H9 (cell line): ENCODE measurements at regions not wholly inside any gene's neighbourhood (a gene's known extent, or its start where the extent isn't known, plus 50 kb on each side); places are given as distances from the start of the nearest gene placed in this dataset.

ENCODE experiments used
- DNase-seq: peaks from one replicate; pipeline ENCODE4 v3.0.0-alpha.2; 2017
- H2AFZ ChIP-seq: one replicate; pipeline ENCODE4 v1.6.1; 2013; ENCODE audit warnings: mild to moderate bottlenecking, low read length, control low read depth, moderate library complexity
- H2AK5ac ChIP-seq: 2 replicates; pipeline ENCODE4 v1.6.1; 2013; ENCODE audit warnings: low read length, control low read depth, mixed read lengths; ENCODE audit not compliant: insufficient read length
- H2BK120ac ChIP-seq: one replicate; pipeline ENCODE4 v1.6.1; 2013; ENCODE audit warnings: low read depth, mild to moderate bottlenecking, low read length, control low read depth, inconsistent platforms; ENCODE audit not compliant: poor library complexity, severe bottlenecking
- H2BK12ac ChIP-seq: 2 replicates; pipeline ENCODE4 v1.6.1; 2013; ENCODE audit warnings: low read length, control low read depth, mixed read lengths, low read depth; ENCODE audit not compliant: insufficient read length
- H2BK15ac ChIP-seq: 2 replicates; pipeline ENCODE4 v1.6.1; 2013; ENCODE audit warnings: low read depth, low read length, control low read depth
- H2BK20ac ChIP-seq: one replicate; pipeline ENCODE4 v1.6.1; 2013; ENCODE audit warnings: low read depth, mild to moderate bottlenecking, low read length, control low read depth, inconsistent platforms; ENCODE audit not compliant: poor library complexity, severe bottlenecking
- H2BK5ac ChIP-seq: 2 replicates; pipeline ENCODE4 v1.6.1; 2013; ENCODE audit warnings: low read length, control low read depth, mixed read lengths; ENCODE audit not compliant: insufficient read length
- H3K14ac ChIP-seq: 2 replicates; pipeline ENCODE4 v1.6.1; 2013; ENCODE audit warnings: low read length, control low read depth; ENCODE audit not compliant: insufficient read depth
- H3K18ac ChIP-seq: 2 replicates; pipeline ENCODE4 v1.6.1; 2013; ENCODE audit warnings: low read depth, mild to moderate bottlenecking, mixed read lengths, low read length, control low read depth; ENCODE audit not compliant: insufficient read length
- H3K23ac ChIP-seq: 2 replicates; pipeline ENCODE4 v1.6.1; 2013; ENCODE audit warnings: low read length, control low read depth, mixed read lengths, low read depth; ENCODE audit not compliant: insufficient read length
- H3K23me2 ChIP-seq: 2 replicates; pipeline ENCODE4 v1.6.1; 2013; ENCODE audit warnings: low read depth, mild to moderate bottlenecking, mixed read lengths, low read length, control low read depth; ENCODE audit not compliant: insufficient read length, poor library complexity, severe bottlenecking
- H3K27ac ChIP-seq: 2 replicates; pipeline ENCODE4 v1.5.1; 2013; ENCODE audit warnings: low read length, control low read depth, mixed read lengths, low read depth; ENCODE audit not compliant: insufficient read length
- H3K27me3 ChIP-seq: 2 replicates; pipeline ENCODE4 v1.6.1; 2013; ENCODE audit warnings: low read length, control low read depth, inconsistent platforms; ENCODE audit not compliant: insufficient read depth
- H3K4ac ChIP-seq: 2 replicates; pipeline ENCODE4 v1.6.1; 2013; ENCODE audit warnings: low read depth, mild to moderate bottlenecking, control low read depth, inconsistent platforms, low read length, moderate library complexity
- H3K4me1 ChIP-seq: 2 replicates; pipeline ENCODE4 v1.6.1; 2013; ENCODE audit warnings: low read length, control low read depth, inconsistent platforms; ENCODE audit not compliant: insufficient read depth
- H3K4me2 ChIP-seq: 2 replicates; pipeline ENCODE4 v1.6.1; 2013; ENCODE audit warnings: low read length, control low read depth, mixed read lengths; ENCODE audit not compliant: insufficient read length, insufficient read depth
- H3K56ac ChIP-seq: 2 replicates; pipeline ENCODE4 v1.6.1; 2013; ENCODE audit warnings: low read depth, mild to moderate bottlenecking, mixed read lengths, low read length, control low read depth; ENCODE audit not compliant: insufficient read length
- H3K79me1 ChIP-seq: 2 replicates; pipeline ENCODE4 v1.6.1; 2013; ENCODE audit warnings: low read depth, mild to moderate bottlenecking, moderate library complexity, low read length, control low read depth, inconsistent platforms; ENCODE audit not compliant: insufficient read depth, poor library complexity, severe bottlenecking
- H3K79me2 ChIP-seq: 2 replicates; pipeline ENCODE4 v1.6.1; 2013; ENCODE audit warnings: low read length, control low read depth, inconsistent platforms; ENCODE audit not compliant: insufficient read depth
- H3K9ac ChIP-seq: 2 replicates; pipeline ENCODE4 v1.6.1; 2013; ENCODE audit warnings: low read length, control low read depth, mixed read lengths; ENCODE audit not compliant: insufficient read length; ENCODE audit errors: extremely low read depth
- H3K9me3 ChIP-seq: one replicate; pipeline ENCODE4 v1.6.1; 2013; ENCODE audit warnings: low read depth, low read length, inconsistent platforms; ENCODE audit not compliant: control insufficient read depth
- H3T11ph ChIP-seq: one replicate; pipeline ENCODE4 v1.6.1; 2013; ENCODE audit warnings: mild to moderate bottlenecking, low read length, control low read depth, inconsistent platforms
- H4K20me1 ChIP-seq: one replicate; pipeline ENCODE4 v1.6.1; 2013; ENCODE audit not compliant: control insufficient read depth, insufficient read length, insufficient read depth
- H4K5ac ChIP-seq: 2 replicates; pipeline ENCODE4 v1.6.1; 2013; ENCODE audit warnings: low read depth, mild to moderate bottlenecking, mixed read lengths, low read length, control low read depth; ENCODE audit not compliant: insufficient read length
- H4K8ac ChIP-seq: replicated peaks from 2 replicates; pipeline ENCODE4 v1.6.1; 2013; ENCODE audit warnings: low read length, control low read depth, mixed read lengths, low read depth; ENCODE audit not compliant: insufficient read length
- H4K91ac ChIP-seq: 2 replicates; pipeline ENCODE4 v1.6.1; 2013; ENCODE audit warnings: low read depth, mild to moderate bottlenecking, moderate library complexity, mixed read lengths, low read length, control low read depth; ENCODE audit not compliant: insufficient read length
- H3K27ac Mint-ChIP-seq, 3 experiments: 2 replicates in 2 of 3; 3 replicates in 1 of 3; pipeline ENCODE4 v1.8.0; 2020 to 2021; ENCODE audit warnings: mixed read lengths in 3 of 3, mild to moderate bottlenecking in 1 of 3, moderate library complexity in 1 of 3
- H3K27me3 Mint-ChIP-seq: 2 replicates; pipeline ENCODE4 v1.8.0; 2021; ENCODE audit warnings: low read depth, mild to moderate bottlenecking, moderate library complexity, mixed read lengths
- H3K36me3 Mint-ChIP-seq, 3 experiments: 2 replicates in 2 of 3; 3 replicates in 1 of 3; pipeline ENCODE4 v1.8.0; 2020 to 2021; ENCODE audit warnings: low read depth in 3 of 3, mixed read lengths in 3 of 3; ENCODE audit not compliant: insufficient read depth in 1 of 3
- H3K4me1 Mint-ChIP-seq, 2 experiments: 2 replicates each; pipeline ENCODE4 v1.8.0; 2020; ENCODE audit warnings: mixed read lengths in 2 of 2
- H3K4me3 Mint-ChIP-seq, 2 experiments: 2 replicates in 1 of 2; 3 replicates in 1 of 2; pipeline ENCODE4 v1.8.0; 2020 to 2021; ENCODE audit warnings: mild to moderate bottlenecking in 2 of 2, mixed read lengths in 2 of 2, moderate library complexity in 1 of 2
- H3K9me3 Mint-ChIP-seq, 2 experiments: 2 replicates in 1 of 2; 3 replicates in 1 of 2; pipeline ENCODE4 v1.8.0; 2020; ENCODE audit warnings: mild to moderate bottlenecking in 2 of 2, mixed read lengths in 2 of 2, moderate library complexity in 1 of 2
- TF ChIP-seq, protein P1 (sequence below): fragments of 200-600 bp; sonication (generic); conservative IDR thresholded peaks from 3 replicates; pipeline ENCODE4 v1.8.0; 2021; ENCODE audit warnings: antibody characterized with exemption, mild to moderate bottlenecking

- no peak overlapping the region for H3K4ac ChIP-seq
- no peak overlapping the region for H3K27ac Mint-ChIP-seq
- H3K4me2 ChIP-seq, result no peak overlapping the region
- no peak overlapping the region for H3K23ac ChIP-seq
- H3K36me3 Mint-ChIP-seq, result no peaks in the 10 kb centered on the region
- TF ChIP-seq, protein P1, sequence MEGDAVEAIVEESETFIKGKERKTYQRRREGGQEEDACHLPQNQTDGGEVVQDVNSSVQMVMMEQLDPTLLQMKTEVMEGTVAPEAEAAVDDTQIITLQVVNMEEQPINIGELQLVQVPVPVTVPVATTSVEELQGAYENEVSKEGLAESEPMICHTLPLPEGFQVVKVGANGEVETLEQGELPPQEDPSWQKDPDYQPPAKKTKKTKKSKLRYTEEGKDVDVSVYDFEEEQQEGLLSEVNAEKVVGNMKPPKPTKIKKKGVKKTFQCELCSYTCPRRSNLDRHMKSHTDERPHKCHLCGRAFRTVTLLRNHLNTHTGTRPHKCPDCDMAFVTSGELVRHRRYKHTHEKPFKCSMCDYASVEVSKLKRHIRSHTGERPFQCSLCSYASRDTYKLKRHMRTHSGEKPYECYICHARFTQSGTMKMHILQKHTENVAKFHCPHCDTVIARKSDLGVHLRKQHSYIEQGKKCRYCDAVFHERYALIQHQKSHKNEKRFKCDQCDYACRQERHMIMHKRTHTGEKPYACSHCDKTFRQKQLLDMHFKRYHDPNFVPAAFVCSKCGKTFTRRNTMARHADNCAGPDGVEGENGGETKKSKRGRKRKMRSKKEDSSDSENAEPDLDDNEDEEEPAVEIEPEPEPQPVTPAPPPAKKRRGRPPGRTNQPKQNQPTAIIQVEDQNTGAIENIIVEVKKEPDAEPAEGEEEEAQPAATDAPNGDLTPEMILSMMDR, result no peak
- no peak overlapping the region for H3K18ac ChIP-seq
- H2BK20ac ChIP-seq, result no peak overlapping the region
- no peak overlapping the region for H2BK12ac ChIP-seq
- no peak for DNase-seq
- H3K4me3 Mint-ChIP-seq, result no peak overlapping the region
- no peak overlapping the region for H3K9ac ChIP-seq
- no peak overlapping the region for H3K27ac ChIP-seq
- no peaks in the 10 kb centered on the region for H3K23me2 ChIP-seq
- no peak overlapping the region for H3K14ac ChIP-seq
- H2BK5ac ChIP-seq, result no peak overlapping the region
- no peak overlapping the region for H3K56ac ChIP-seq
- H3K27me3 ChIP-seq, result no peaks in the 10 kb centered on the region
- H3K9me3 Mint-ChIP-seq, result peaks cover 0 to 2% of the 10 kb centered on the region in 2 experiments; a peak in 2 of 5 replicates
- no peaks in the 10 kb centered on the region for H3K27me3 Mint-ChIP-seq
- no peak overlapping the region for H4K91ac ChIP-seq
- H3T11ph ChIP-seq, result no peak overlapping the region
- H2AFZ ChIP-seq, result no peak overlapping the region
- no peak overlapping the region for H4K5ac ChIP-seq
- no peaks in the 10 kb centered on the region for H3K79me2 ChIP-seq
- no peak overlapping the region for H2BK15ac ChIP-seq
- peaks cover 0 to 3% of the 10 kb centered on the region in 2 experiments; a peak in 2 of 4 replicates for H3K4me1 Mint-ChIP-seq
- H3K9me3 ChIP-seq, result no peaks in the 10 kb centered on the region
- H3K4me1 ChIP-seq, result no peaks in the 10 kb centered on the region
- no peak overlapping the region for H4K8ac ChIP-seq
- no peak overlapping the region for H2BK120ac ChIP-seq
- H4K20me1 ChIP-seq, result no peaks in the 10 kb centered on the region
- no peaks in the 10 kb centered on the region for H3K79me1 ChIP-seq
- H2AK5ac ChIP-seq, result no peak overlapping the region
These were observed 506.4 kb upstream of the GRM3 start for GRCh38 chr7:86137343-86137742.
